A549 (cell line): ENCODE measurements at regions not wholly inside any gene's neighbourhood (a gene's known extent, or its start where the extent isn't known, plus 50 kb on each side); places are given as distances from the start of the nearest gene placed in this dataset.

Source experiments
- ATAC-seq, 2 experiments: fragments of 200-7000 bp in 1 of 2; fragments of >200 bp in 1 of 2; cut with Nextera tagmentation in 1 of 2; cut with Tn5 transposase in 1 of 2; 3 replicates each; pipeline versions ENCODE4 v1.8.0 to v1.9.1; 2018 to 2020; ENCODE audit warnings: mild to moderate bottlenecking in 1 of 2, moderate library complexity in 1 of 2
- CTCF ChIA-PET: fragments of 300-600 bp; sonication (Branson Sonifier 250); formaldehyde crosslinking; extraction: SDS; loops from one replicate; lab custom pipeline; 2021; ENCODE audit warnings: antibody characterized with exemption, inconsistent platforms; lab: Yijun Ruan, JAX
- POLR2A ChIA-PET: fragments of 350-600 bp; formaldehyde crosslinking; extraction: SDS; loops from one replicate; lab custom pipeline; 2021; ENCODE audit warnings: antibody characterized with exemption, inconsistent platforms; lab: Yijun Ruan, JAX
- DNase-seq, 2 experiments: peaks; one replicate each; pipeline versions ENCODE4 v3.0.0 to v3.0.0-alpha.2; 2011 to 2016; ENCODE audit warnings: low read depth in 1 of 2, low spot score in 1 of 2
- FAIRE-seq: peaks from 2 replicates; lab custom pipeline; 2011; peaks lifted over from hg19 to GRCh38; lab: Jason Lieb, UNC
- H3K27ac ChIP-seq, 2 experiments: fragments of >200 bp; sonication (Bioruptor Twin); formaldehyde crosslinking; 3 replicates each; pipeline ENCODE4 v1.5.1; 2016 to 2017
- H3K4me1 ChIP-seq: fragments of >200 bp; sonication (Bioruptor Twin); formaldehyde crosslinking; 3 replicates; pipeline ENCODE4 v1.6.1; 2016
- H3K4me2 ChIP-seq: fragments of >200 bp; sonication (Bioruptor Twin); formaldehyde crosslinking; 3 replicates; pipeline ENCODE4 v1.6.1; 2016
- H3K4me3 ChIP-seq: fragments of >200 bp; sonication (Bioruptor Twin); formaldehyde crosslinking; 3 replicates; pipeline ENCODE4 v1.5.1; 2016
- H3K9me3 ChIP-seq: fragments of >200 bp; sonication (Bioruptor Twin); formaldehyde crosslinking; 3 replicates; pipeline ENCODE4 v1.6.1; 2016
- CEBPB ChIP-seq, 2 experiments: fragments of >200 bp in 1 of 2; sonication (Bioruptor Twin) in 1 of 2; formaldehyde crosslinking in 1 of 2; IDR thresholded peaks; 2 replicates each; pipeline ENCODE4 v1.6.1; 2012 to 2016
- CHD4 ChIP-seq: fragments of 200-600 bp; sonication (generic); IDR thresholded peaks from 2 replicates; pipeline ENCODE4 v1.6.1; 2016; ENCODE audit warnings: antibody characterized with exemption, mild to moderate bottlenecking, borderline replicate concordance
- E2F6 ChIP-seq: IDR thresholded peaks from 2 replicates; pipeline ENCODE4 v1.6.1; 2012; ENCODE audit warnings: low read depth, borderline replicate concordance
- ELK1 ChIP-seq: fragments of 150-350 bp; IDR thresholded peaks from 2 replicates; pipeline ENCODE4 v1.6.1; 2014; ENCODE audit warnings: low read depth, mild to moderate bottlenecking, low read length
- ESRRA ChIP-seq: fragments of 150-350 bp; IDR thresholded peaks from 2 replicates; pipeline ENCODE4 v1.6.1; 2014; ENCODE audit warnings: mild to moderate bottlenecking, low read length, borderline replicate concordance
- FOSL2 ChIP-seq, 2 experiments: fragments of 450-650 bp in 1 of 2; fragments of >200 bp in 1 of 2; sonication (Bioruptor Twin) in 1 of 2; formaldehyde crosslinking; IDR thresholded peaks; 2 replicates each; pipeline versions ENCODE4 v1.5.0 to v1.6.1; 2016 to 2020; ENCODE audit warnings: mild to moderate bottlenecking in 1 of 2, moderate library complexity in 1 of 2
- GATA3 ChIP-seq: IDR thresholded peaks from 2 replicates; pipeline ENCODE4 v1.6.1; 2012; ENCODE audit warnings: borderline replicate concordance
- HMGXB4 ChIP-seq: fragments of 250-450 bp; sonication (Bioruptor Pico); IDR thresholded peaks from 2 replicates; pipeline ENCODE4 v1.5.0; 2021; ENCODE audit warnings: mild to moderate bottlenecking, moderate library complexity, borderline replicate concordance
- KDM5A ChIP-seq: fragments of 200-600 bp; sonication (generic); IDR thresholded peaks from 2 replicates; pipeline ENCODE4 v1.6.1; 2016; ENCODE audit warnings: antibody characterized with exemption, mild to moderate bottlenecking
- MYC ChIP-seq: IDR thresholded peaks from 2 replicates; pipeline ENCODE4 v1.6.1; 2012; ENCODE audit warnings: mild to moderate bottlenecking, inconsistent platforms, low read length, improper control_type of control experiment, borderline replicate concordance
- POLR2A ChIP-seq: IDR thresholded peaks from 2 replicates; pipeline ENCODE4 v1.6.1; 2012; ENCODE audit warnings: mild to moderate bottlenecking, low read length
- REST ChIP-seq: fragments of 200-600 bp; sonication (generic); IDR thresholded peaks from 2 replicates; pipeline ENCODE4 v1.6.1; 2016; ENCODE audit warnings: antibody characterized with exemption, mild to moderate bottlenecking, moderate library complexity
- TFCP2L1 ChIP-seq: fragments of 250-450 bp; sonication (Bioruptor Pico); IDR thresholded peaks from 2 replicates; pipeline ENCODE4 v1.5.0; 2021; ENCODE audit warnings: mild to moderate bottlenecking
- ZSCAN20 ChIP-seq: fragments of 250-450 bp; sonication (Bioruptor Pico); IDR thresholded peaks from 2 replicates; pipeline ENCODE4 v1.8.0; 2022; ENCODE audit warnings: mild to moderate bottlenecking, moderate library complexity
- WGBS: methylation state at CpG from one replicate; pipeline ENCODE4 v1.1.6; 2017; ENCODE audit errors: missing lambda C conversion rate; 5-methylcytosine and 5-hydroxymethylcytosine counted together

- no peak for TF ChIP-seq REST
Measured at GRCh38 chr10:3719024-3719843, 65.8 kb downstream of the KLF6 start (continued).

- peaks cover 10% of the 10 kb centered on the region for H3K9me3 ChIP-seq
- no peak overlapping the region for H3K4me3 ChIP-seq
- CTCF ChIA-PET, result no interaction called here
- 0 out of 3 replicates have a peak, but pooled peaks cover 3% of the 10 kb centered on the region for H3K4me1 ChIP-seq
- no peak for DNase-seq
- H3K27ac ChIP-seq, result no peak overlapping the region
- TF ChIP-seq ZSCAN20 (CRISPR knock-in tag) (no peak), POLR2A (no peak), CEBPB (IDR thresholded peaks at IDR 0.05) (no peak), TFCP2L1 (CRISPR knock-in tag) (no peak), GATA3 (no peak), CHD4 (no peak), KDM5A (no peak), ESRRA (no peak), ELK1 (no peak), MYC (no peak)
- TF ChIP-seq, all 56 proteins: peak for 0
- 82% methylated on average over 9 of the region's 9 CpGs for WGBS
- H3K4me2 ChIP-seq, result no peak overlapping the region
- POLR2A ChIA-PET, result no interaction called here
- FAIRE-seq (no peak), ATAC-seq (no peak)
Measured at GRCh38 chr10:3716093-3716492, 68.9 kb downstream of the KLF6 start.

DNA sequence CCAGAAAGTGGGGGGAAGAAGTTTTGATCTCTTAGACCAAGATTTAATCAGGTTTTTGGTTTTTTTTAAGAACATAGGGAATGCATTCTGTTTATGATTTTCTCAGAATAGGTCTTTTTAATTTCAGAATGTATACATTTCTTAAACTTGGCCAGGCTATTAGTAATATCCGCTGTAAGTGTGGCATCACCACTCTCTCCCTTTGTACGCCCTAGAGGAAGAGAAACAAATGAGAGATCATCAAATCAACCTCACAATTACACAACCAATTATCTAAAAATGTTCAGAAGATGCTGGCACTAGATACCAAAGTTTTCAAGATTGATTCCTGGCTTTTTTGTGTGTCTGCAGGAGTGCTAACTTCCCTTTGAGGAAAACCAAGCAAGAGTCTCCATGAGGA is 70.0 kb downstream of the KLF6 start:
- CTCF ChIA-PET, result no interaction called here
- no peaks in the 10 kb centered on the region for H3K4me1 ChIP-seq
- TF ChIP-seq HMGXB4 (CRISPR knock-in tag) (no peak), FOSL2 (IDR thresholded peaks at IDR 0.05) (no peak), FOSL2 (CRISPR knock-in tag; IDR thresholded peaks at IDR 0.05) (no peak), E2F6 (no peak), MYC (no peak)
- TF ChIP-seq, all 56 proteins: peak for 0
- H3K9me3 ChIP-seq, result peaks cover 10% of the 10 kb centered on the region
- DNase-seq (no peak), FAIRE-seq (no peak), ATAC-seq (no peak)
- no peak overlapping the region for H3K27ac ChIP-seq
- no peak overlapping the region for H3K4me3 ChIP-seq
- 91% methylated on average over 2 of the region's 2 CpGs for WGBS
- POLR2A ChIA-PET, result no interaction called here
- no peak overlapping the region for H3K4me2 ChIP-seq
